Globus pallidus (tissue), 1 donor: ENCODE measurements at regions not wholly inside any gene's neighbourhood (a gene's known extent, or its start where the extent isn't known, plus 50 kb on each side); places are given as distances from the start of the nearest gene placed in this dataset.
"Not testable (repeated sequence)": the region's sequence is repeated elsewhere in the genome, so short reads cannot be mapped to it uniquely, and the experiment has no call there.

Source experiments
- DNase-seq: peaks from one replicate; pipeline ENCODE4 v3.0.0-alpha.2; 2015; ENCODE audit warnings: low spot score

- no peak for DNase-seq
Measured at GRCh38 chr3:104004956-104005355, 1361.8 kb upstream of the ALCAM start.

GRCh38 chr3:104005815-104006214, 1360.9 kb upstream of the ALCAM start:
- no peak for DNase-seq

- no peak for DNase-seq
Measured at GRCh38 chr3:104018541-104018940, 1348.2 kb upstream of the ALCAM start.

GRCh38 chr3:104031598-104031997, 1335.1 kb upstream of the ALCAM start:
- no peak for DNase-seq

- DNase-seq: no peak
Measured at GRCh38 chr3:104032283-104032682, 1334.4 kb upstream of the ALCAM start.

GRCh38 chr3:104040896-104041295, 1325.8 kb upstream of the ALCAM start:
- DNase-seq: no peak

- DNase-seq: not testable (repeated sequence)
Measured at GRCh38 chr3:104043001-104043543, 1323.6 kb upstream of the ALCAM start.

GRCh38 chr3:104044002-104044401, 1322.7 kb upstream of the ALCAM start:
- DNase-seq: no peak

- no peak for DNase-seq
Measured at GRCh38 chr3:104066658-104067057, 1300.1 kb upstream of the ALCAM start.

GRCh38 chr3:104069114-104069513, 1297.6 kb upstream of the ALCAM start:
- DNase-seq: no peak

GRCh38 chr3:104070906-104071305, 1295.8 kb upstream of the ALCAM start:
- DNase-seq: no peak

- no peak for DNase-seq
Measured at GRCh38 chr3:104080088-104080626, 1286.6 kb upstream of the ALCAM start.

- DNase-seq: no peak
Measured at GRCh38 chr3:104088738-104089137, 1278.0 kb upstream of the ALCAM start.

GRCh38 chr3:104089987-104090386, 1276.7 kb upstream of the ALCAM start:
- DNase-seq: not testable (repeated sequence)

- DNase-seq: no peak
Measured at GRCh38 chr3:104101736-104102135, 1265.0 kb upstream of the ALCAM start.

- DNase-seq: peak; percentile 49
Measured at GRCh38 chr3:104102386-104102785, 1264.3 kb upstream of the ALCAM start.

- DNase-seq: no peak
Measured at GRCh38 chr3:104106276-104106675, 1260.4 kb upstream of the ALCAM start.

- DNase-seq: no peak
Measured at GRCh38 chr3:104108522-104108921, 1258.2 kb upstream of the ALCAM start.

GRCh38 chr3:104126463-104126862, 1240.2 kb upstream of the ALCAM start:
- no peak for DNase-seq

GRCh38 chr3:104126864-104127553, 1239.7 kb upstream of the ALCAM start:
- DNase-seq: no peak

GRCh38 chr3:104127830-104128229, 1238.9 kb upstream of the ALCAM start:
- no peak for DNase-seq

GRCh38 chr3:104132566-104133403, 1233.9 kb upstream of the ALCAM start:
- no peak for DNase-seq

GRCh38 chr3:104133630-104134029, 1233.1 kb upstream of the ALCAM start:
- DNase-seq: no peak
